ENCODE measurements at regions not wholly inside any gene's neighbourhood (a gene's known extent, or its start where the extent isn't known, plus 50 kb on each side); places are given as distances from the start of the nearest gene placed in this dataset.

DNA sequence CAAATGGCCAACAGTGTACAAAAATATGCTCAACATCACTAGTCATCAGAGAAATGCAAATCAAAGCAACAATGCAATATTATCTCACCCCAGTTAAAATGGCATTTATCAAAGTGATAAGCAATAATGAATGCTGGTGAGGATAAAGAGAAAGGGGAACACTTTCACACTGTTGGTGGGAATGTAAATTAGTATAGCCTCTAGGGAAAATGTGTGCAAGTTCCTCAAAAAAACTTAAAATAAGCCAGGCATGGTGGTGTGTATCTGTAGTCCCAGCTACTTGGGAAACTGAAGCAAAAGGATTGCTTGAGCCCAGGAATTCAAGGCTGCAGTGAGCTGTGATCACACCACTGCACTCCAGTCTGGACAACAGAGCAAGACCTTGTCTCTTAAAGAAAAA, 572.1 kb downstream of the NLGN4X start:
- TF ChIP-seq, protein P1, sequence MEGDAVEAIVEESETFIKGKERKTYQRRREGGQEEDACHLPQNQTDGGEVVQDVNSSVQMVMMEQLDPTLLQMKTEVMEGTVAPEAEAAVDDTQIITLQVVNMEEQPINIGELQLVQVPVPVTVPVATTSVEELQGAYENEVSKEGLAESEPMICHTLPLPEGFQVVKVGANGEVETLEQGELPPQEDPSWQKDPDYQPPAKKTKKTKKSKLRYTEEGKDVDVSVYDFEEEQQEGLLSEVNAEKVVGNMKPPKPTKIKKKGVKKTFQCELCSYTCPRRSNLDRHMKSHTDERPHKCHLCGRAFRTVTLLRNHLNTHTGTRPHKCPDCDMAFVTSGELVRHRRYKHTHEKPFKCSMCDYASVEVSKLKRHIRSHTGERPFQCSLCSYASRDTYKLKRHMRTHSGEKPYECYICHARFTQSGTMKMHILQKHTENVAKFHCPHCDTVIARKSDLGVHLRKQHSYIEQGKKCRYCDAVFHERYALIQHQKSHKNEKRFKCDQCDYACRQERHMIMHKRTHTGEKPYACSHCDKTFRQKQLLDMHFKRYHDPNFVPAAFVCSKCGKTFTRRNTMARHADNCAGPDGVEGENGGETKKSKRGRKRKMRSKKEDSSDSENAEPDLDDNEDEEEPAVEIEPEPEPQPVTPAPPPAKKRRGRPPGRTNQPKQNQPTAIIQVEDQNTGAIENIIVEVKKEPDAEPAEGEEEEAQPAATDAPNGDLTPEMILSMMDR (IDR thresholded peaks at IDR 0.05), result no peak
- TF ChIP-seq POLR2A (IDR thresholded peaks at IDR 0.05), result no peak
- H3K4me3 ChIP-seq (ENCODE audit: low read depth, poor library complexity, severe bottlenecking), result no peak overlapping the region
- intact Hi-C loops (cut with DNase I; ENCODE audit: low total_unique reads), result no loop called here
- no peak for DNase-seq (ENCODE audit: low spot score in 2 of 2)

DNA sequence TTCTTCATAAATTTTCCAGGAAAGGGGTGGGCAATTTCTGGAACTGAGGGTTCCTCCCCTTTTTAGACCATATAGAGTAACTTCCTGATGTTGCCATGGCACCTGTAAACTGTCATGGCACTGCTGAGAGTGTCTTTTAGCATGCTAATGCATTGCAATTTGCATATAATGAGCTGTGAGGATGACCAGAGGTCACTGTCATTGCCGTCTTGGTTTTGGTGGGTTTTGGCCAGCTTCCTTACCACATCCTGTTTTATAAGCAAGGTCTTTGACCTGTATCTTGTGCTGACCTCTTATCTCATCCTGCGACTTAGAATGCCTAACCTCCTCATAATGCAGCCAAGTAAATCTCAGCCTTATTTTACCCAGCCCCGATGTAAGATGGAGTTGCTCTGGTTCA, 577.8 kb downstream of the NLGN4X start:
- whole genome bisulfite sequencing, 2 donors, result 70 to 75% methylated on average over 3 of the region's 3 CpGs
- intact Hi-C loops (cut with DNase I; ENCODE audit: low total_unique reads), result no loop called here
- DNase-seq (ENCODE audit: low spot score in 2 of 2), result no peak

DNA sequence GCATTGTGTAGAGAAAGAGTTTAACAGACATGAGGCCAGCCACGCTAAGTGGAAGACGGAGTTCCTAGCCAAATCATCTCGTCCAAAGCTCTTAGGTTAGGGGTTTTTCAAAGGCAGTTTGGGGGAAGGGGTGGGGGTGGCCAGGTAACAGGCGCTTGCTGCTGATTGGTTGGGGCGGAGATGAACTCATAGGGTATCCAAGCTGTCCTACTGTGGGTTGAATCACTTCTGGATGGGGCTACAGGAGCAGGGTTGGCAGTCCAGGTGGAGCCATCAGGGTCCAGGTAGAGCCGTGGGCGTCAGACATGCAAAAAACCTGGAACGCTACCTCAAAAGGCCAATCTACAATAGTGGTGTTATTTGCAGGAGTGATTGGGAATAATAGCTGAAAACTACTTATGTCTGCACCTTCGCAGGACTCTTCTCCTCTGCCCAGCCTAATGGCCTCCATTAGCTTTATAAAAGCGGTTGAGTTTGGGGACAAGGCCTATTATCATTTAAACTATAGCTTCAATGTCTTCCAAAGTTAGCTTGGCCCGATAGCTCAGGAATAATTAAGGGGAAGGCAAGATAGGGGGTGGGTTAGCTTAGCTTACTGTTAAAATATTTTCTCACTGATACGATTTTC, 579.6 kb downstream of the NLGN4X start:
- 73 to 81% methylated on average over 12 of the region's 12 CpGs for WGBS, 2 donors
- intact Hi-C loops (cut with DNase I; ENCODE audit: low total_unique reads), result no loop called here
- H3K4me3 ChIP-seq (ENCODE audit: low read depth, poor library complexity, severe bottlenecking), result no peak overlapping the region
- no peak for DNase-seq (ENCODE audit: low spot score in 2 of 2)
- TF ChIP-seq, protein P1 (IDR thresholded peaks at IDR 0.05), result no peak
- no peak for TF ChIP-seq POLR2A (IDR thresholded peaks at IDR 0.05)

More for the DNA sequence above, 577.8 kb downstream of the NLGN4X start:
- no peak overlapping the region for H3K4me3 ChIP-seq (ENCODE audit: low read depth, poor library complexity, severe bottlenecking)
- no peak for TF ChIP-seq POLR2A (IDR thresholded peaks at IDR 0.05)
- TF ChIP-seq, protein P1 (IDR thresholded peaks at IDR 0.05), result no peak

DNA sequence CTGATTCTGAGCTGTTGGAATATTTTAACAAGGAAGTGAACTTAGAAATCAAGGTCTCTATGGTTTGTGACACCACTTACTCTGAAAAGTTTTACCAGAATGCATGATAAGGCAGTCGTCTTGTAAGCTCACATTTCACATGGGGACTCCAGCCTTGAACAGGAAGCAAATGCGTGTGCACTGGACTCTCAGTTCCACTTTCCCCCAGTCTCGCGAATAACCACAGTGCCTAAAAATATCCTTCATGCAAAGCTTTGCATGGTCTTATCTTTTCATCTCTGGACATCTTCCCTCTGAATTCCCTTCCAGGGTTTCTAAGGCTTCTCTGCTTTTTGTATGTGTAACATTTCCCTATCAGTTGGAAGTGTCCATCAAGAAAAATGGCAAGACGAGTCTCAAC, 581.8 kb downstream of the NLGN4X start:
- 48 to 60% methylated on average over 5 of the region's 5 CpGs for WGBS, 2 donors
- TF ChIP-seq, protein P1 (IDR thresholded peaks at IDR 0.05), result no peak
- no peak for TF ChIP-seq POLR2A (IDR thresholded peaks at IDR 0.05)
- no peak for DNase-seq (ENCODE audit: low spot score in 2 of 2)
- no peak overlapping the region for H3K4me3 ChIP-seq (ENCODE audit: low read depth, poor library complexity, severe bottlenecking)
- intact Hi-C loops (cut with DNase I; ENCODE audit: low total_unique reads), result no loop called here

DNA sequence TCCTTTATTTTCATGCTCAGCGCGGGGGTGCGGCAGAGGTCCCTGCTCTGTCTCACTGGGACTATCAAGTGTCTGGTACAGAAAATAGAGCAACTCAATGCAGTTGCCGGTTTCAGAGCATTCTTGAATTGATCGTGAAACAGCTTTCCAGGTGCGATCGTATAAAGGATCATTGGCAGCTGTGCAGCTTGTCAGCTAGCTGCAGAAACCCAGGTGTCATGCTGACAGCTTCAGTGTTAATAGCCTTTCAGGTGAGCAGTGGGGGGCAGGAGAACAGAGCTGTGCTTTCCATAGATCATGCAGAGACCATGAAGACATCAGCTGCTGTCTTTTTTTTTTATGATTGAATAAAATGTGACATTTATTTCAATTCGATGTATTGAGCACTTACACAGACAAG, 583.9 kb downstream of the NLGN4X start:
- no peak for TF ChIP-seq POLR2A (IDR thresholded peaks at IDR 0.05)
- TF ChIP-seq, protein P1 (IDR thresholded peaks at IDR 0.05), result no peak
- intact Hi-C loops (cut with DNase I; ENCODE audit: low total_unique reads), result no loop called here
- H3K4me3 ChIP-seq (ENCODE audit: low read depth, poor library complexity, severe bottlenecking), result no peak overlapping the region
- no peak for DNase-seq (ENCODE audit: low spot score in 2 of 2)
- WGBS, 2 donors, result 38 to 58% methylated on average over 6 to 8 of the region's 8 CpGs

DNA sequence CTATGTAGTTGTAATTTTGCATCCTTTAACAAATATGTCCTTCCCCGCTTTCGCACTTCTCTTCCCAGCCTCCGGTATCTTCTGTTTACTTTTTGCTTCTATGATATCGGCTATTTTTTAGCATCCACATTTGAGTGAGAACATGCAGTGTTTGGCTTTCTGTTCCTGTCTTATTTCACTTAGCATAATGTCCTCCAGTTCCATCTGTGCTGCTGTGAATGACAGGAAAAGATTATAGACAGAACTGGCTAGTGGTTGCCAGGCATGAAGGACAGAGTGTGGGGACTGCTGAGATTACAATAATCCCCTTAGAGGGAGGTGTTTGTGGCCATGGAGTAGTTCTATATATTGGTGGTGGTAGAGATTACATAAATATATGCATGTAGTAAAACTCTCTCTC, 588.6 kb downstream of the NLGN4X start:
- TF ChIP-seq POLR2A (IDR thresholded peaks at IDR 0.05), result no peak
- TF ChIP-seq, protein P1 (IDR thresholded peaks at IDR 0.05), result no peak
- intact Hi-C loops (cut with DNase I; ENCODE audit: low total_unique reads), result no loop called here
- H3K4me3 ChIP-seq (ENCODE audit: low read depth, poor library complexity, severe bottlenecking), result no peak overlapping the region
- no peak for DNase-seq (ENCODE audit: low spot score in 2 of 2)
- WGBS, 2 donors, result 92 to 93% methylated on average over 4 of the region's 4 CpGs

Data from lower leg skin (tissue), 4 donors.